ENCODE measurements at regions not wholly inside any gene's neighbourhood (a gene's known extent, or its start where the extent isn't known, plus 50 kb on each side); places are given as distances from the start of the nearest gene placed in this dataset.

- Histone ChIP-seq H3K4me1 (peaks cover 6 to 14% (median 11%) of the 10 kb centered on the region in 4 donors), H3K27me3 (no peaks in the 10 kb centered on the region), H3K9me3 (no peaks in the 10 kb centered on the region), H3K36me3 (no peaks in the 10 kb centered on the region), H3K4me3 (no peak overlapping the region), H3K27ac (replicated peaks in 1 of 4) (no peak overlapping the region)
- intact Hi-C loops (cut with DNase I), result no loop called here
- TF ChIP-seq EP300 (IDR thresholded peaks at IDR 0.05) (no peak), POLR2AphosphoS5 (IDR thresholded peaks at IDR 0.05) (no peak), POLR2A (IDR thresholded peaks at IDR 0.05; ENCODE audit: low read depth) (no peak)
- TF ChIP-seq, protein P1, sequence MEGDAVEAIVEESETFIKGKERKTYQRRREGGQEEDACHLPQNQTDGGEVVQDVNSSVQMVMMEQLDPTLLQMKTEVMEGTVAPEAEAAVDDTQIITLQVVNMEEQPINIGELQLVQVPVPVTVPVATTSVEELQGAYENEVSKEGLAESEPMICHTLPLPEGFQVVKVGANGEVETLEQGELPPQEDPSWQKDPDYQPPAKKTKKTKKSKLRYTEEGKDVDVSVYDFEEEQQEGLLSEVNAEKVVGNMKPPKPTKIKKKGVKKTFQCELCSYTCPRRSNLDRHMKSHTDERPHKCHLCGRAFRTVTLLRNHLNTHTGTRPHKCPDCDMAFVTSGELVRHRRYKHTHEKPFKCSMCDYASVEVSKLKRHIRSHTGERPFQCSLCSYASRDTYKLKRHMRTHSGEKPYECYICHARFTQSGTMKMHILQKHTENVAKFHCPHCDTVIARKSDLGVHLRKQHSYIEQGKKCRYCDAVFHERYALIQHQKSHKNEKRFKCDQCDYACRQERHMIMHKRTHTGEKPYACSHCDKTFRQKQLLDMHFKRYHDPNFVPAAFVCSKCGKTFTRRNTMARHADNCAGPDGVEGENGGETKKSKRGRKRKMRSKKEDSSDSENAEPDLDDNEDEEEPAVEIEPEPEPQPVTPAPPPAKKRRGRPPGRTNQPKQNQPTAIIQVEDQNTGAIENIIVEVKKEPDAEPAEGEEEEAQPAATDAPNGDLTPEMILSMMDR (IDR thresholded peaks at IDR 0.05), result no peak
- WGBS, result 93% methylated on average over 5 of the region's 5 CpGs
- no peak for DNase-seq (ENCODE audit: extremely low spot score)
Measured at GRCh38 chr15:100734586-100734985, 132.2 kb downstream of the ASB7 start.

DNA sequence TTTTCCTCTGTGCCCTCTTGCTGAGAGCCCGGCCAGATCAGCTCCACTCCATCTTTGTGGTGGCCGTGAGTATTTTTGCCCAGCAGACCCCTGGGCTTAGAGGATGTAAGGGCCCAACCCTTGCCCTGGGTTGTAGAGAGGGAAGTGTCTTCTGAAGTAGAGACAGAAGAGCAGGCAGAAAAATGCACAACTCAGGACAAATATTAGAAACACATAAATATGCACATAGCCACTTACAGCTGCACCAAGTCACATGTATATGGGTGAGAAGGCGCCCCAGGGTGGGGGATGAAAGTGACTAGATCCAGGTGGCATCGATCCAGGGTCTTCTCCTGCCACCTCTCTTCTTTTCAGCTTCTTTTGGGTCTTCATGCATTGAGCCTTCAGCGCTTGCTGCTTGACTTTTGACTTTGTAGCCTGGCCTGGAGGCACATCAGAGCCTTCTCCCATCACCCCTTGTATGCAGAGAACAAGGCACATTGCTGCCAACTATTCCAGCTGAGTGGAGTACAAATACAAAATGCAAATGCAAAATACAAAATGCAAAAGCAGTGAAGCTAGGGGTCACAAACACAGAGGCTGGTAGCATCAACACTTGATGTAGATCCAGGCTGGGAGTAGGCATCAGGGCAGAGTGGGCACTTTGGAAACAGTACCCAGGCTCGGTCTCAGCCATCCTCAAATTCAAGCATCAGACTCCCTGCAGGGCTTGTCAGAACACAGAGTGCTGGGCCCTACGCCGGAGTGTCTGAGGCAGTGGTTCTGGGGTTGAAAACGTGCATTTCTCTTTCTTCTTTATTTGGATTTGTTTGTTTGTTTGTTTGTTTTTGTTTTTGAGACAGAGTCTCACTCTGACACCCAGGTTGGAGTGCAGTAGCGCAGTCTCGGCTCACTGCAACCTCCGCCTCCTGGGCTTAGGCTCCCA is 133.0 kb downstream of the ASB7 start:
- no peaks in the 10 kb centered on the region for H3K27me3 ChIP-seq
- H3K9me3 ChIP-seq, result no peaks in the 10 kb centered on the region
- intact Hi-C loops (cut with DNase I), result no loop called here
- no peak overlapping the region for H3K4me3 ChIP-seq
- H3K36me3 ChIP-seq, result no peaks in the 10 kb centered on the region
- no peak for DNase-seq (ENCODE audit: extremely low spot score)
- 94% methylated on average over 12 of the region's 12 CpGs for WGBS
- H3K4me1 ChIP-seq, result peaks cover 6 to 14% (median 11%) of the 10 kb centered on the region in 4 donors
- H3K27ac ChIP-seq (replicated peaks in 1 of 4), result no peak overlapping the region
- TF ChIP-seq, protein P1 (IDR thresholded peaks at IDR 0.05), result no peak
- no peak for TF ChIP-seq POLR2A (IDR thresholded peaks at IDR 0.05; ENCODE audit: low read depth)
- no peak for TF ChIP-seq POLR2AphosphoS5 (IDR thresholded peaks at IDR 0.05)
- no peak for TF ChIP-seq EP300 (IDR thresholded peaks at IDR 0.05)

DNA sequence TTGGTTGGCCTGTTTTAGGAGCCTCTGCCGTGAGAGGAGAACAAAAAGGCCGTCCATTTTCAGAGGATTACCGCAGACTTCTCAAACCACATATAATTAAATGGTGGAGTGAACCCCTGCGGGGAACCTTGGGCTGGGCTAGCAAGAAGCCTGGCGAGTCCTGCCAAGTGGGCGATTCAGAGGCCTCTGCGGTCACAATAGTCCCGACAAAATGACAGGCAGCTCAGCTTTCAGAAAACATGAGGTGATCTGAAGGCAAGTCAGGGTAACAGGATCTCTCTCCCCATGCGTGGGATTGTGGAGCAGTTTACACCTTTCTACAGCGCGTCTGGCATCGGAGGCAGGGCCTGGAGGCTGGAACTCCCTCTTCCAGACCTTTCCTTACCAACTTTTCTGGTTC is 134.8 kb downstream of the ASB7 start:
- Histone ChIP-seq H3K9me3 (no peaks in the 10 kb centered on the region), H3K27ac (replicated peaks in 1 of 4) (no peak overlapping the region), H3K4me1 (peaks cover 6 to 13% (median 11%) of the 10 kb centered on the region in 4 donors), H3K4me3 (no peak overlapping the region), H3K36me3 (no peaks in the 10 kb centered on the region), H3K27me3 (no peaks in the 10 kb centered on the region)
- TF ChIP-seq POLR2A (IDR thresholded peaks at IDR 0.05; ENCODE audit: low read depth) (no peak), EP300 (IDR thresholded peaks at IDR 0.05) (no peak), POLR2AphosphoS5 (IDR thresholded peaks at IDR 0.05) (no peak)
- TF ChIP-seq, protein P1 (IDR thresholded peaks at IDR 0.05), result no peak
- no peak for DNase-seq (ENCODE audit: extremely low spot score)
- WGBS, result 97% methylated on average over 11 of the region's 12 CpGs
- intact Hi-C loops (cut with DNase I), result no loop called here

- peak; percentile 90 for DNase-seq (ENCODE audit: extremely low spot score)
- intact Hi-C loops (cut with DNase I), result no loop called here
- H3K36me3 ChIP-seq, result no peaks in the 10 kb centered on the region
- WGBS, result 92% methylated on average over 4 of the region's 5 CpGs
- TF ChIP-seq POLR2A (IDR thresholded peaks at IDR 0.05; ENCODE audit: low read depth) (no peak), EP300 (IDR thresholded peaks at IDR 0.05) (no peak), POLR2AphosphoS5 (IDR thresholded peaks at IDR 0.05) (no peak)
- TF ChIP-seq, protein P1 (IDR thresholded peaks at IDR 0.05), result no peak
- H3K27ac ChIP-seq (replicated peaks in 1 of 4), result no peak overlapping the region
- H3K27me3 ChIP-seq, result no peaks in the 10 kb centered on the region
- no peaks in the 10 kb centered on the region for H3K9me3 ChIP-seq
- H3K4me3 ChIP-seq, result no peak overlapping the region
- peaks cover 0 to under 1% (median 0%) of the 10 kb centered on the region in 4 donors for H3K4me1 ChIP-seq
Measured at GRCh38 chr15:100738614-100739013, 136.2 kb downstream of the ASB7 start.
